H1 (cell line): ENCODE measurements at regions not wholly inside any gene's neighbourhood (a gene's known extent, or its start where the extent isn't known, plus 50 kb on each side); places are given as distances from the start of the nearest gene placed in this dataset.

Experiments used
- SIX5 ChIP-seq: IDR thresholded peaks from 2 replicates; pipeline ENCODE4 v1.6.1; 2011; ENCODE audit warnings: mild to moderate bottlenecking, low read depth, low read length

DNA sequence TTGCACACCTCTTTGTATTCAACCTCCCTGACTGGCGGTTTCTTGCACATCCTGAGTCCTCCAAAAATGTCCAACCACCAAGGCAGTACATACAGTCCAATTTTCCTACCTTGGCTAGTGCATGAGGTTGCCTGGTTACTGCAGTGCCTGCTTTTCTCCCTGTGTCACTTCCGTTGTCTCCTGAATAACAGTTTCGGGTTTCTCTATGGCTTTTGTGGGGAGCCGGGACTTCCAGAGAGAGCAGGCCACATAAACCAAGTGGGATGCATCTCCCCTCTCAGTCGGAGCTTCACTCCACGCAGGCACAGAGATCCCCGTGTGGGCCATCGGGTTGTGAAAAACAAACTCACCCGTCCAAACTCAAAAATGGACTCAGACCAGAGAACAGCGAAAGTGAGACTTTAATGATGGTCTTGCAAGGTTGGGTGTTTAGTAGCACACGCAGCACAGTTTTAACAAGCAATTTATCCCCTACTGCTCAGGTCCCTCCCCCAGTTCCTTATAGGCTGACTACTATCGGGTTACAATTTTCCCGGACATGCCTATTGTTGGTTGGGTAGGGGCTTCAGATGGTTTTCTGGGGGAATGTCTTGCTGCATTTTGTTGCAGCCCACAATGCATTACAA, 173.1 kb downstream of the POU4F1 start (continued):
- TF ChIP-seq SIX5: no peak
